Thyroid gland (tissue), 4 donors: ENCODE measurements at regions not wholly inside any gene's neighbourhood (a gene's known extent, or its start where the extent isn't known, plus 50 kb on each side); places are given as distances from the start of the nearest gene placed in this dataset.

Experiments
- DNase-seq, 2 donors: peaks; one replicate each; pipeline ENCODE4 v3.0.0-alpha.2; 2019
- H3K27ac ChIP-seq, 3 donors: fragments of 200-600 bp; sonication (generic); 1 replicate in 2 of 3; 2 replicates in 1 of 3; pipeline ENCODE4 v1.5.1; 2016 to 2019; ENCODE audit warnings: mild to moderate bottlenecking in 1 of 3, moderate library complexity in 1 of 3
- H3K27me3 ChIP-seq: fragments of 200-600 bp; sonication (generic); one replicate; pipeline ENCODE4 v1.5.1; 2019
- H3K36me3 ChIP-seq, 2 donors: fragments of 200-600 bp; sonication (generic); one replicate each; pipeline ENCODE4 v1.5.1; 2016 to 2019
- H3K4me1 ChIP-seq, 2 donors: fragments of 200-600 bp; sonication (generic); one replicate each; pipeline ENCODE4 v1.5.1; 2017 to 2019
- H3K4me3 ChIP-seq, 3 donors: fragments of 200-600 bp; sonication (generic); replicated peaks in 1 of 3; 1 replicate in 2 of 3; 2 replicates in 1 of 3; pipeline ENCODE4 v1.5.1; 2016; ENCODE audit warnings: mild to moderate bottlenecking in 1 of 3
- H3K9me3 ChIP-seq: fragments of 200-600 bp; sonication (generic); one replicate; pipeline ENCODE4 v1.5.1; 2017
- POLR2A ChIP-seq, 2 donors: fragments of 450-650 bp; IDR thresholded peaks; one replicate each; pipeline ENCODE4 v1.6.1; 2017; ENCODE audit warnings: antibody characterized with exemption in 2 of 2, mild to moderate bottlenecking in 2 of 2, moderate library complexity in 1 of 2
- WGBS, 2 donors: methylation state at CpG; one replicate each; pipeline ENCODE4 v1.1.5; 2017; 5-methylcytosine and 5-hydroxymethylcytosine counted together
- intact Hi-C: fragments of 100-400 bp; cut with DNase I; formaldehyde crosslinking; loops from one replicate; pipeline ENCODE4 v1.15.1; 2023
- TF ChIP-seq, protein P1 (sequence below), 6 experiments: fragments of 200-600 bp in 3 of 6; fragments of 450-650 bp in 3 of 6; sonication (generic) in 3 of 6; IDR thresholded peaks; one replicate each; pipeline ENCODE4 v1.5.1; 2016 to 2019; ENCODE audit warnings: antibody characterized with exemption in 6 of 6, mild to moderate bottlenecking in 2 of 6, inconsistent platforms in 1 of 6, moderate library complexity in 1 of 6

DNA sequence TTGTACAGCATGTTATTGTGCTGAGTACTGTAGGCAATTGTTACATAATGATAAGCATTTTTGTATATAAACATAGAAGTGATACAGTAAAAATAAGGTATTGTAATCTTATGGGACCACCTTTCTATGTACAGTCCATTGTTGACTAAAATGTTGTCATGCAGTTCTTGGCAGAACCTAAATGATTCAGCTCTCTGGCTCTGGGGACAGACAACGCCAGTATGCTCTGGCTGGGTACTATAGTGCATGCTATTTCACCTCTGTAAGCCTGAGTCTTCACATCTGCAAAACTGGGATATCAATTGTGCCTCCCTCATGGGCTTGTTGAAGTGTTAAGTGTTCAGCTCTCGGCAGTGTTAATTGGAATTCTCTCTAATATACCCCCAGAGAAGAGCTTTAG, 674.3 kb downstream of the INHBA start:
- Histone ChIP-seq H3K36me3 (no peaks in the 10 kb centered on the region), H3K4me1 (no peaks in the 10 kb centered on the region), H3K4me3 (no peak overlapping the region), H3K9me3 (no peaks in the 10 kb centered on the region), H3K27me3 (no peaks in the 10 kb centered on the region), H3K27ac (no peak overlapping the region)
- intact Hi-C loops, result no loop called here
- 86 to 97% methylated on average over 2 of the region's 2 CpGs for WGBS, 2 donors
- DNase-seq, result no peak
- TF ChIP-seq, protein P1, sequence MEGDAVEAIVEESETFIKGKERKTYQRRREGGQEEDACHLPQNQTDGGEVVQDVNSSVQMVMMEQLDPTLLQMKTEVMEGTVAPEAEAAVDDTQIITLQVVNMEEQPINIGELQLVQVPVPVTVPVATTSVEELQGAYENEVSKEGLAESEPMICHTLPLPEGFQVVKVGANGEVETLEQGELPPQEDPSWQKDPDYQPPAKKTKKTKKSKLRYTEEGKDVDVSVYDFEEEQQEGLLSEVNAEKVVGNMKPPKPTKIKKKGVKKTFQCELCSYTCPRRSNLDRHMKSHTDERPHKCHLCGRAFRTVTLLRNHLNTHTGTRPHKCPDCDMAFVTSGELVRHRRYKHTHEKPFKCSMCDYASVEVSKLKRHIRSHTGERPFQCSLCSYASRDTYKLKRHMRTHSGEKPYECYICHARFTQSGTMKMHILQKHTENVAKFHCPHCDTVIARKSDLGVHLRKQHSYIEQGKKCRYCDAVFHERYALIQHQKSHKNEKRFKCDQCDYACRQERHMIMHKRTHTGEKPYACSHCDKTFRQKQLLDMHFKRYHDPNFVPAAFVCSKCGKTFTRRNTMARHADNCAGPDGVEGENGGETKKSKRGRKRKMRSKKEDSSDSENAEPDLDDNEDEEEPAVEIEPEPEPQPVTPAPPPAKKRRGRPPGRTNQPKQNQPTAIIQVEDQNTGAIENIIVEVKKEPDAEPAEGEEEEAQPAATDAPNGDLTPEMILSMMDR (IDR thresholded peaks at IDR 0.05), result no peak
- TF ChIP-seq POLR2A (IDR thresholded peaks at IDR 0.05), result no peak

DNA sequence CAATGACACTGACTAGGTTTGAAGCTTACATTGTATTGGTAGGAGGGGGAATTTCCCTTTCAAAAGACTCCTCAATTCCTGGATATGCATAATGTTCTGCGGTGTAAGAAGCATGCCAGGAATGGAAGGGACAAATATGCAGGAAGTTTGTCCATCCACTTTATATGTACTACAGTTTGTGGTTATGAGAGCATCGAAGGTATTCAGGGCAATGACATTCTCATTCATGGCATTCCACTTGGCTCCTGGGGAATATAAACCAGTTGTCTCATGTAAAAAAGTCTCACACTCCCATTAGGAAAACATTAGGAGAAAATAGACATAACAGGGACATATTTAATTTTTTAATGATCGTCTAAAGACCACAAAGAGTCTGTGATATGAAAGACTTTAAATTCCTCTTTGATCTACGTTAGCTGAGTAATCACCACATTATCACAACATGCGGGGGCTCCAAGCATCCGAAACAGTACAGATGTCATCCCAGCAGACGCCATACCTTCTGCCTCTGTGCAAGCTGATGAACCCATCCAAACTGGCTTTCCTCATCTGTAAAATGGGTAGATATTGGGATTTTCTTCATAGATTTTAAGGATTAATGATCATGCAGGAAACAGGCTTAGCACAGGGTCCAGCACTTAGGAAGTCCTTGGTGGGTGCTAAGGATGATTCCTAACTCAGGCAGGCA, 675.3 kb downstream of the INHBA start:
- no peak overlapping the region for H3K4me3 ChIP-seq
- no peak overlapping the region for H3K27ac ChIP-seq
- 88 to 92% methylated on average over 7 of the region's 7 CpGs for WGBS, 2 donors
- intact Hi-C loops, result no loop called here
- no peak for DNase-seq
- H3K4me1 ChIP-seq, result no peaks in the 10 kb centered on the region
- no peak for TF ChIP-seq POLR2A (IDR thresholded peaks at IDR 0.05)
- TF ChIP-seq, protein P1 (IDR thresholded peaks at IDR 0.05), result no peak
- no peaks in the 10 kb centered on the region for H3K9me3 ChIP-seq
- H3K36me3 ChIP-seq, result no peaks in the 10 kb centered on the region
- no peaks in the 10 kb centered on the region for H3K27me3 ChIP-seq

DNA sequence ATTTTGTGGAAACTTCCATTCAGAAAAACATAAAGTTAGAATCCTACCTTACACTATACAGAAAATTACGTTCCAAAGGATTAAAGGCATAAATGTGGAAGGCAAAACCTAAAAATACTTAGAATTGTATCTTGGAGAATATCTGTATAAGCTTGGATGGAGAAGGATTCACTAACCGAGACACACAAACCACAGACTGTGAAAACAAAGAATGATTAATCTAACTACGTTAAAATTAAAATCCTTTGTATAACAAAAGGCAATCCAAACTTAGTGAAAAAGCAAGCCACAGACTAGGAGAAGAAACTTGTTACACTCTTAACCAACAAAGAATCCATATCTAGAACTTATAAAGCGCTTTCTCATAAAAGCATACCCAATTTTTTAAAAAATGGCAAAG, 678.8 kb downstream of the INHBA start:
- TF ChIP-seq POLR2A (IDR thresholded peaks at IDR 0.05), result no peak
- TF ChIP-seq, protein P1 (IDR thresholded peaks at IDR 0.05), result no peak
- intact Hi-C loops, result no loop called here
- WGBS, 2 donors, result 91 to 92% methylated on average over 4 of the region's 4 CpGs

DNA sequence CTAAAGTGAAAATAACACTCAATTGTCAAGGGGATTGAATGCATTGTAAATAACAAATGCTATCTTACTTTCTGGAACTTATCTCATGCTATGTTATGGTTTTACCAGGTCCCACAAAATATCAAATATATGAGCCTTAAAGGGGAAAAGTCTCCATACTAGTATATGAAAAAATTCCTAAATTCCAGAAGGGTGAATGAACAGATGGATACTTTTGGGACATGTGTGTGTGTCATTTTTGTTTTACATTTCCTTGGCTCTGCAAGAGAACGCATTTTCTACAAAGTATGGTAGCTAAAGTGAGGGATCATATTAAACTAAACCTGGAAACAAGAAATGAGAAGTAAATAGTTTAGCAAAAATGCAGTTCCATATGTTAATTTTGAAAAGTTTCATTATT, 682.8 kb downstream of the INHBA start:
- H3K9me3 ChIP-seq, result no peaks in the 10 kb centered on the region
- 95 to 96% methylated on average over 1 of the region's 1 CpG for WGBS, 2 donors
- no peak for DNase-seq
- intact Hi-C loops, result no loop called here
- TF ChIP-seq, protein P1 (IDR thresholded peaks at IDR 0.05), result no peak
- TF ChIP-seq POLR2A (IDR thresholded peaks at IDR 0.05), result no peak
- H3K4me1 ChIP-seq, result no peaks in the 10 kb centered on the region
- H3K4me3 ChIP-seq, result no peak overlapping the region
- H3K27me3 ChIP-seq, result no peaks in the 10 kb centered on the region
- no peaks in the 10 kb centered on the region for H3K36me3 ChIP-seq
- H3K27ac ChIP-seq, result no peak overlapping the region

More for the DNA sequence above, 678.8 kb downstream of the INHBA start:
- Histone ChIP-seq H3K9me3 (no peaks in the 10 kb centered on the region), H3K27me3 (no peaks in the 10 kb centered on the region), H3K4me1 (no peaks in the 10 kb centered on the region), H3K27ac (no peak overlapping the region), H3K4me3 (no peak overlapping the region), H3K36me3 (no peaks in the 10 kb centered on the region)
- DNase-seq, result no peak

DNA sequence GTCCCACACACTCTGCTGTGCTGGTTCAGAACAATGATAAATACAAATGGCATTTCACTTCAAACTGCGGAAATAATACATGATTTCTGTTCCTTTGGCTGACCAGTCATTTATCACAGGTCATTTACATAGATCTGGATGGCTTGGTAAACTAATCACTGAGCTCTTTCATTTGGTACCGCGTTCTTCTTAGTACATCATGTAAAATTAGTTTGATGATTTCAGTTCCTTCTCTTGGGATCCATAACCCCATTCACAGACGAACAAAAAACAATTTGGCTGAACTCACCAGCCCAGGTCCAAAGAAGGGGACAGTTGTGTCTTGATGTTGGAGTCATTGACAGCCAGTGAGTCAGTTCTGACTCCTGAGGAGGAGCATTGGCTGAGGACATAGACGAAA, 689.8 kb downstream of the INHBA start:
- intact Hi-C loops, result no loop called here
- Histone ChIP-seq H3K36me3 (no peaks in the 10 kb centered on the region), H3K9me3 (no peaks in the 10 kb centered on the region), H3K27me3 (no peaks in the 10 kb centered on the region), H3K4me1 (no peaks in the 10 kb centered on the region), H3K4me3 (no peak overlapping the region), H3K27ac (no peak overlapping the region)
- 86 to 93% methylated on average over 5 of the region's 5 CpGs for WGBS, 2 donors
- DNase-seq, result no peak
- TF ChIP-seq, protein P1 (IDR thresholded peaks at IDR 0.05), result no peak
- no peak for TF ChIP-seq POLR2A (IDR thresholded peaks at IDR 0.05)
